NB4 (cell line): ENCODE measurements at regions not wholly inside any gene's neighbourhood (a gene's known extent, or its start where the extent isn't known, plus 50 kb on each side); places are given as distances from the start of the nearest gene placed in this dataset.

ENCODE experiments used
- CTCF ChIP-seq: IDR thresholded peaks from one replicate; pipeline ENCODE4 v1.5.1; 2012; ENCODE audit warnings: low read depth, low read length
- MAX ChIP-seq: IDR thresholded peaks from 2 replicates; pipeline ENCODE4 v1.6.1; 2011; ENCODE audit warnings: low read depth, low read length
- POLR2A ChIP-seq: IDR thresholded peaks from 2 replicates; pipeline ENCODE4 v1.6.1; 2011; ENCODE audit warnings: mild to moderate bottlenecking; ENCODE audit not compliant: insufficient read length; ENCODE audit errors: extremely low read depth

GRCh38 chr4:27217261-27217769, 356.7 kb downstream of the STIM2 start:
- TF ChIP-seq POLR2A (no peak), MAX (no peak), CTCF (no peak)
